Peyer's patch (tissue), 4 donors: ENCODE measurements at regions not wholly inside any gene's neighbourhood (a gene's known extent, or its start where the extent isn't known, plus 50 kb on each side); places are given as distances from the start of the nearest gene placed in this dataset.
A peak's percentile ranks its signal among the peaks of the same experiment; 100 is the strongest.

Source experiments
- DNase-seq, 3 donors: peaks; one replicate each; pipeline ENCODE4 v3.0.0-alpha.2; 2017 to 2019
- H3K27ac ChIP-seq, 4 donors: fragments of 200-600 bp; sonication (generic); one replicate each; pipeline ENCODE4 v1.5.1; 2016 to 2019
- H3K27me3 ChIP-seq, 2 donors: fragments of 200-600 bp; sonication (generic); one replicate each; pipeline ENCODE4 v1.5.1; 2019
- H3K36me3 ChIP-seq, 3 donors: fragments of 200-600 bp; sonication (generic); one replicate each; pipeline ENCODE4 v1.5.1; 2016 to 2019
- H3K4me1 ChIP-seq, 4 donors: fragments of 200-600 bp; sonication (generic); one replicate each; pipeline ENCODE4 v1.5.1; 2016 to 2019
- H3K4me3 ChIP-seq, 4 donors: fragments of 200-600 bp; sonication (generic); 1 replicate in 3 of 4; 2 replicates in 1 of 4; pipeline ENCODE4 v1.5.1; 2016 to 2019; ENCODE audit warnings: mild to moderate bottlenecking in 1 of 4
- H3K9me3 ChIP-seq, 4 donors: fragments of 200-600 bp; sonication (generic); one replicate each; pipeline ENCODE4 v1.5.1; 2016 to 2019; ENCODE audit warnings: mild to moderate bottlenecking in 1 of 4
- CTCF ChIP-seq, 6 experiments: fragments of 450-650 bp in 4 of 6; fragments of 200-600 bp in 2 of 6; sonication (generic) in 1 of 6; IDR thresholded peaks; one replicate each; pipeline ENCODE4 v1.5.1; 2017 to 2019; ENCODE audit warnings: antibody characterized with exemption in 6 of 6, mild to moderate bottlenecking in 3 of 6, moderate library complexity in 1 of 6
- POLR2A ChIP-seq, 2 donors: fragments of 450-650 bp; IDR thresholded peaks; one replicate each; pipeline ENCODE4 v1.5.1; 2017; ENCODE audit warnings: antibody characterized with exemption in 2 of 2, mild to moderate bottlenecking in 2 of 2, moderate library complexity in 2 of 2

- no peak for TF ChIP-seq CTCF (IDR thresholded peaks at IDR 0.05)
Measured at GRCh38 chr2:16615687-16616615, 49.7 kb downstream of the CYRIA start.

GRCh38 chr2:16615246-16615645 is 50.4 kb downstream of the CYRIA start:
- H3K27ac ChIP-seq: no peak overlapping the region
- H3K4me1 ChIP-seq: peaks cover 0 to 6% (median 0%) of the 10 kb centered on the region in 4 donors
- no peak overlapping the region for H3K4me3 ChIP-seq
- no peak for DNase-seq
- TF ChIP-seq CTCF (IDR thresholded peaks at IDR 0.05): no peak
- TF ChIP-seq POLR2A (IDR thresholded peaks at IDR 0.05): no peak
- no peaks in the 10 kb centered on the region for H3K36me3 ChIP-seq
- no peaks in the 10 kb centered on the region for H3K27me3 ChIP-seq
- no peaks in the 10 kb centered on the region for H3K9me3 ChIP-seq

More at GRCh38 chr2:16615687-16616615, 49.7 kb downstream of the CYRIA start:
- Histone ChIP-seq H3K4me1 (peaks cover 0 to 6% (median 0%) of the 10 kb centered on the region in 4 donors), H3K4me3 (no peak overlapping the region), H3K9me3 (no peaks in the 10 kb centered on the region), H3K27ac (no peak overlapping the region), H3K36me3 (no peaks in the 10 kb centered on the region), H3K27me3 (no peaks in the 10 kb centered on the region)
- DNase-seq: no peak

- no peak for DNase-seq
- Histone ChIP-seq H3K36me3 (no peaks in the 10 kb centered on the region), H3K27ac (peak overlapping the region in 1 of 4 donors; percentile 30), H3K4me1 (peaks cover 0 to 6% (median 0%) of the 10 kb centered on the region in 4 donors), H3K9me3 (no peaks in the 10 kb centered on the region), H3K4me3 (no peak overlapping the region), H3K27me3 (no peaks in the 10 kb centered on the region)
- TF ChIP-seq POLR2A (IDR thresholded peaks at IDR 0.05): no peak
- no peak for TF ChIP-seq CTCF (IDR thresholded peaks at IDR 0.05)
Measured at GRCh38 chr2:16614314-16614860, 51.2 kb downstream of the CYRIA start.

- Histone ChIP-seq H3K4me1 (peaks cover 0 to 6% (median 2%) of the 10 kb centered on the region in 4 donors), H3K27ac (no peak overlapping the region), H3K36me3 (no peaks in the 10 kb centered on the region), H3K9me3 (no peaks in the 10 kb centered on the region), H3K4me3 (no peak overlapping the region), H3K27me3 (no peaks in the 10 kb centered on the region)
- TF ChIP-seq CTCF (IDR thresholded peaks at IDR 0.05): peak in 5 of 6 experiments; percentile 25 to 43 (median 42)
- TF ChIP-seq POLR2A (IDR thresholded peaks at IDR 0.05): no peak
- no peak for DNase-seq
Measured at GRCh38 chr2:16613539-16614011, 52.1 kb downstream of the CYRIA start.

GRCh38 chr2:16612490-16612889 is 53.1 kb downstream of the CYRIA start:
- Histone ChIP-seq H3K4me3 (no peak overlapping the region), H3K27ac (no peak overlapping the region), H3K36me3 (no peaks in the 10 kb centered on the region), H3K27me3 (no peaks in the 10 kb centered on the region), H3K9me3 (no peaks in the 10 kb centered on the region), H3K4me1 (peaks cover 0 to 11% (median 3%) of the 10 kb centered on the region in 4 donors)
- TF ChIP-seq CTCF (IDR thresholded peaks at IDR 0.05): no peak
- TF ChIP-seq POLR2A (IDR thresholded peaks at IDR 0.05): no peak
- no peak for DNase-seq
